Right renal pelvis (tissue), 4 donors: ENCODE measurements at regions not wholly inside any gene's neighbourhood (a gene's known extent, or its start where the extent isn't known, plus 50 kb on each side); places are given as distances from the start of the nearest gene placed in this dataset.
"Not testable (repeated sequence)": the region's sequence is repeated elsewhere in the genome, so short reads cannot be mapped to it uniquely, and the experiment has no call there.

Experiments
- DNase-seq, 4 donors: peaks; one replicate each; pipeline ENCODE4 v3.0.0-alpha.2; 2013; ENCODE audit warnings: low read depth in 4 of 4, low spot score in 3 of 4, missing footprints in 1 of 4

DNA sequence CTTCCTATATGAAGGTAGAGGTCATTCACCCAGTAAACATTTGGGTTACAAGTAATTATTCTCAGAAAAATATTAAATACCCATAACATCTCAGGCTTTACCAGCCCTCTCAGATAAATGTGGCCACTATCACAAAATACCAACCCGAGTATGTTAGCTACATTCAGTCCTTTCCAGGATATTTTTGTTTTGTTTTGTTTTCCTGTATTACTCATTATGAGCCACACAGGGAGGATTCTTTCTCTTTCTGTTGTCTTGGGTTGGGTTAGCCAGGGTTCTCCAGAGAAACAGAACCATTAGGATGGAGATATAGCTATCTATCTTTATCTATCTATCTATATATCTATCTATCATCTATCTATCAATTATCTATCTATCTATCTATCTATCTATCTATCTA lies 947.6 kb upstream of the MDGA2 start:
- no peak for DNase-seq

DNA sequence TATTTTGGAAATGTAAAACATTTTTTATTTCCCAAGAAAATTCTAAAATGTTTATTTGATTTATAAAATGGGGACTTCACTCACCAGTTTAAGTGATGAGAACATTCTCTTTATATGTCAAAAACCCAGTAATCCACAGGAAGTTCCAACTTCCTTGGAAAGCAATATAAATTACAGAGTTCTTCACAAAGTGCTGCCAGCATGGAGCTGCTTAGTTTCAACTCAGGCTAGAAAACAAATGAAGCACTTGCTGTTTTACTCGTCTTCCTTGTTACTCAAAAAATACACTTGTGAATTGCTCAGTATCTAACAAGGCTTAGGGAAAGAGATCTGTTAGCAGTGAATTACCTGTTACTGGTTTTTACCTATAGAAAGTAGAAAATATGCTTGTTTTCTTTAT lies 942.7 kb upstream of the MDGA2 start:
- DNase-seq: no peak

- no peak for DNase-seq
Observed at GRCh38 chr14:48616931-48617330, 941.5 kb upstream of the MDGA2 start.

DNA sequence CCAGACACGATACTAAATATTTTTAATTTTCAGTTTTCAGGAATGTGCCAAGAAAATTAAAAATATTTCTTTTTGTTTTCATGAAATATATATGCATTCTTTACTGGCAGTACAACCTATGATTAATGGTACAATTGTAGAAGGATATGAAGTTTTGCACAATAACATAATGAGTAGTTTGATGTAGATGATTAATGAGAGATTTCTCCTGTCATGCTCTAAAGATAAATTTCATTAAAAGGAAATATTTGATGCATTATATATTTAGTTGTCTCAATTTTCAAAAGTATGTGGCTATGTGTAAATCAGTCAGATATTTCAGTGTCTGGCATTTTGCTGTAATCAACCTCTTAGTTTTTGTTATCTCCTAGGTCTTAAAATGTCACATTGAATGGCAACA lies 940.2 kb upstream of the MDGA2 start:
- DNase-seq: no peak

DNA sequence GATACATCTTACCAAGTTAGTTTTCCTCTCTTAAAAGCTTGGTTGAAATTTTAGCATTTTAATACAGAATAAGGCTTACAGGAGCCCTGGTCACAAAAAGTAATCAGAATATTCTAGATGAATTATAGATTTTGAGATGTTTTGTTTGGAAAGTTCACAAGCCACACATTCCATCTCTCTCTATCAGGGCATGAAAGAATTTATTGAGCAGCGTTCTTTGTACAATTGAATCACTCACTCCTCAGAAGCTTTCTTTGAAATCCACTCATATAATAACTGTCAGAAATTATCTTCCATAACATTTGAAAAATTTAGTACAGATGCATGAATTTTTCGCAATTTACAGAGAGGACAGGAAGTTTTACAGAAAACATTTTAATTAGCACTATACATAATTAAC lies 938.6 kb upstream of the MDGA2 start:
- no peak for DNase-seq

GRCh38 chr14:48606960-48607359 lies 931.6 kb upstream of the MDGA2 start:
- DNase-seq: not testable (repeated sequence)

GRCh38 chr14:48598458-48598857 lies 923.1 kb upstream of the MDGA2 start:
- DNase-seq: no peak

- no peak for DNase-seq
Observed at GRCh38 chr14:48586099-48586498, 910.7 kb upstream of the MDGA2 start.

GRCh38 chr14:48584031-48584430 lies 908.6 kb upstream of the MDGA2 start:
- DNase-seq: no peak

DNA sequence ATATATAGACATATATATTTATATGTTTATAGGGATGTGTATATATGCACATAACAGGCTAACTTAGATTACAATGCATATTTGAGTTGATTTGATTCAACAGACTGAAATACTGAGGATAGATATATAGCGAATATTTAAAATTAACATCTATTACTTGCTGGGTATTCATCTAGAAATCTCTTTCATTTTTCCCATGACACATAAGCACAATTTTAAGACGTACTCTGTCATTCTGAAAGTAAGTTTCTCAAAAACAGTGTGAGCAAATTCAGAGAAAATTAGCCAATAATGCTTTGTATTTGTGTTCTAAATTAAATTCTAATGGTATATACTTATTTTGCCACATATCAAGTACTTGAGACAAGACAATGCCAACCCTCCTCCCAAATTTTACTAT lies 907.5 kb upstream of the MDGA2 start:
- DNase-seq: no peak

- DNase-seq: no peak
Observed at GRCh38 chr14:48580692-48581091, 905.3 kb upstream of the MDGA2 start.

GRCh38 chr14:48575772-48576171 lies 900.4 kb upstream of the MDGA2 start:
- DNase-seq: no peak

DNA sequence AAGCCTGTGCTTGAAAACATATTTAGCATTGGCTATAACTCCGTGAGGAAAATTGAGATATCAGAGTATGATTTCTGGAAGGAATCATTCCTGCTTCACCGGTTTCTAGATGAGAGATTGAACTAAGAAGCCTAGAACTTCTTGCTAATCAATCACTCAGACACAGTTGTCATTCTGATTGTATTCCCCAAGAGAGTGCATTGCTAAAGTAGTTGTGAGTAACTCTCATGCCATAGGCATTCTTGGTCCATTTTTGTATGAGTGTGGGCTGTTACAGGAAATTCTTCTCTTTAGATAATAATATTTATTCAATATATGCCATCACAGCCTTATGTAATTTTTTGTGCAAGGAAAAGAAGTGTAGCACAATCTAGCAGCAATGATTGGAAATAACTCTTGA lies 893.3 kb upstream of the MDGA2 start:
- no peak for DNase-seq

DNA sequence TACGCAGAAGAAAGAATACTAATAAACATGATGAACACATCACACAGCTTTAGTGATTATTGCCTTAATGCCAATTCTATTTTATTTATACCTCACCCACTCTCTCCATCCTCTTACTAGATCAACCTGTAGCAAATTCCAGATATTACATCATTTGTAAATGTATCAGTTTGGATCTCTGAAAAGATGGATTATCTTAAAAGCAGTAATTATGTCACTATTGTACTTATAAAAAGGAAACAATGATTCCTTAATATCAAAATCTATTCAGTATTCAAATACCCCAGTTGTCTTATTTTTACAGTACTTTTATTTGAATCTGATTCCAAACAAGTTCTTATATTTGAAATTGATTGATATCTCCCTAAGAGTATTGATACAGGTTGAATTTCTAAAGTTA lies 892.8 kb upstream of the MDGA2 start:
- DNase-seq: no peak

DNA sequence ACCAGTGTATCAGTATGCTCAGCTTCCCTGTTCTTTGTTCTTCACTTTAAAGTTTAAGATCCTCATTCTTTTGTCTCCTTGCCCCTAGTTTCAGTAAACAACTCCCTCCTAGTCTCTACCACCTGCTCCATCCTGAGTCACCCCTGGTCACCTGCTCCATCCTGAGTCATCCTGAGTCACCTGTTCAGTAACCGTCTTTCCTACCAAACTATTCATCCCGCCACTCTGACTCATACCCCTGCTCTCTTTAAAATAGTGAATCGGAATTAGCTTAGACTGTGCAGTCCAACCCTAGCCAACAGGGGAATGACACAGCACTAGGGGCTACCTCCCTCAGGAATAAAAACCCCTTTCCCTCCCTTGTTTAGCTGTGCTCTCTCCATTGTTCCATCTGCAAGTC lies 888.1 kb upstream of the MDGA2 start:
- no peak for DNase-seq

GRCh38 chr14:48561438-48561837 lies 886.0 kb upstream of the MDGA2 start:
- not testable (repeated sequence) for DNase-seq

DNA sequence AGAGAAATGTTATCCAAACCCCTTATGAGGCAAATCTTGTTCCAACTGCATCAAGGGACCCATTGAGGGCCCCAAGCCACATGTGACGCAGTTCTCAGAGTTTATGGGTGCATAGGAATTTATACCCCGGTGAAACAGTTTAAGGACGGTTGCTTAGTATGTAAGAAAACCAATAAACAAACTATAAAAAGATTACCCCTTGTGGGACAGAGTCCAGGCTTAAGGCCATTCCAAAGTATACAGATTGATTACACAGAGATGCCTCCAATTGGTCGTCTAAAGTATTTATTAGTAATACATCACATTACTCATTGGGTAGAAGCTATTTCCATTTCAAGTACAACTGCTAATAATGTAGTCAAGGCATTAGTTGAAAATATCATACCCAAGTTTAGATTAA lies 885.0 kb upstream of the MDGA2 start:
- DNase-seq: no peak

DNA sequence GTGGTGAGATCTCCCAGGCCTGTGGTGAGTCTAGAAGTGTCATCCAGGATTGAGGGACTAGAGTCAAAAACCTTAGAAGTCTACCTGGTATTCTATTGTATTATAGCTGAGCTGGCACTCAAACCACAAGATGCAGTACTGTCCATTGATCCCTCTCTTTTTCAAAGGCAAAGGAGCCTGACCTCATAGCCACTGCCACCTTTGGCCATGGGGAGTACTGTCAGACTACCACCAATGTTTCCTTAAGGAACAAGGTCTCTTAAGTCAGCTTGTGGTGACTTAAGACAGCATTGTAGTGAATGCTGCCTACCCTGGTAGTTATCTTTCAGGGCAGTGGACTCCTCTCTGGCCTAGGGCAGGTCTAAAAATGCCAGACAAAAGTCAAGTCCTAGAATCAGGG lies 878.0 kb upstream of the MDGA2 start:
- no peak for DNase-seq

GRCh38 chr14:48546996-48547395 lies 871.6 kb upstream of the MDGA2 start:
- DNase-seq: no peak

- DNase-seq: no peak
Observed at GRCh38 chr14:48537600-48537999, 862.2 kb upstream of the MDGA2 start.

GRCh38 chr14:48536318-48536717 lies 860.9 kb upstream of the MDGA2 start:
- DNase-seq: no peak

DNA sequence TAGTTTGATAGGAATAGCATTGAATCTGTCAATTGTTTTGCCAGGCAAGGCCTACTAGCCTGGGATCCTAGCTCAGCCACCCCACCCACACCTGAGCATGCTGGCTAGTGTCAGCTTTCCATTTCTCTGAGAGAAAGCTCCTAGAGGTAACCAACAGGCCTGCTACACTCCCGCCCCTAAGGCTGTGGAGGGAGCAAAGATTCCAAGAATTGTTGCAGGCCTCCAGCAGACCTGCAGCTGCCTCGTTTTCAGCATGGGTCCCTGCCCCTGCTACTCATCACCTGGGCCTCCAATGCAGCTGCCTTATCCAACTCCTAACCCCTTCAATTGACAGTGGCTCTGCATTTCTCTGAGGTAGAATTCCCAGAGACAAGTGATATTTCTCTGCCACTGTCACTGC lies 852.4 kb upstream of the MDGA2 start:
- DNase-seq: no peak

DNA sequence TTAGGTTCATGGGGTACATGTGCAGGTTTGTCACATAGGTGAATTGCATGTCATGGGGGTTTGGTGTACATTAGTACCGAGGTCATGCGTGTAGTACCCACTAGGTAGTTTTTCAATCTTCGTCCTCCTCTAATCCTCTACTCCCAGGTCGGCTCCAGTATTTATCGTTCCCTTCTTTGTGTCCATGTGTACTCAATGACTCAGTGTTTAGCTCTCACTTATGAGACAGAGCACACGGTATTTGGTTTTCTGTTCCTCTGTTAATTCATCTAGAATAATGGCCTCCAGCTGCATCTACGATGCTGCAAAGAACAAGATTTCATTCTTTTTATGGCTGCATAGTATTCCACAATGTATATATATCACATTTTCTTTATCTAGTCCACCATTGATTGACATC lies 850.9 kb upstream of the MDGA2 start:
- DNase-seq: no peak

DNA sequence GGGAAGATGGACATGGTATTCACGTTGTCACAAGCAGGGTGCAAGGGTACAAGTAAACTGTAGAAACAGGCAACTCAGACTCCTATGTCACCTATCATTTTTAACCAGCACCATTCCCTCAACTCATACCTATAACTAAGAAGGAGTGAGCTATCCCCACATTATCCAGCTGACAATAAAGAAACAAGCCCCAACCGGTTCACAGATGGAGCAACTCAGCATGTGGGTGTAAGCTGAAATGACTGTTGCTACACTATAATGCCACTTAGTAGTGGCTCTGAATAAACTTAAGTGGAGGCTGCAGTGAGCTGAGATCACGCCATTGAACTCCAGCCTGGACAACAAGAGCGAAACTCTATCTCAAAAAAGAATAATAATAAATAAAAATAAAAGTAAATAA lies 829.5 kb upstream of the MDGA2 start:
- DNase-seq: no peak
